WTC11 (cell line): ENCODE measurements at regions not wholly inside any gene's neighbourhood (a gene's known extent, or its start where the extent isn't known, plus 50 kb on each side); places are given as distances from the start of the nearest gene placed in this dataset.

ENCODE experiments used
- ARID4B ChIP-seq: sonication (generic); formaldehyde crosslinking; IDR thresholded peaks from 2 replicates; pipeline ENCODE4 v1.8.0; 2023; ENCODE audit warnings: missing genetic modification reagents, mild to moderate bottlenecking, borderline replicate concordance
- ATF6 ChIP-seq: sonication (generic); formaldehyde crosslinking; IDR thresholded peaks from 2 replicates; pipeline ENCODE4 v1.8.1; 2023; ENCODE audit warnings: mild to moderate bottlenecking, missing genetic modification reagents
- CREB1 ChIP-seq: sonication (generic); formaldehyde crosslinking; IDR thresholded peaks from 2 replicates; pipeline ENCODE4 v1.8.0; 2023; ENCODE audit warnings: mild to moderate bottlenecking, missing genetic modification reagents
- CTCF ChIP-seq: fragments of 200-600 bp; IDR thresholded peaks from 2 replicates; pipeline ENCODE4 v1.8.0; 2022; ENCODE audit warnings: antibody characterized with exemption
- E2F1 ChIP-seq: sonication (generic); formaldehyde crosslinking; IDR thresholded peaks from 2 replicates; pipeline ENCODE4 v1.8.0; 2022; ENCODE audit warnings: mild to moderate bottlenecking, missing genetic modification reagents
- E2F4 ChIP-seq: sonication (generic); formaldehyde crosslinking; IDR thresholded peaks from 2 replicates; pipeline ENCODE4 v1.8.1; 2022; ENCODE audit warnings: low read depth, mild to moderate bottlenecking, moderate library complexity, missing genetic modification reagents, borderline replicate concordance
- E2F5 ChIP-seq: sonication (generic); formaldehyde crosslinking; IDR thresholded peaks from 2 replicates; pipeline ENCODE4 v1.8.1; 2022; ENCODE audit warnings: mild to moderate bottlenecking, moderate library complexity, missing genetic modification reagents
- IRF1 ChIP-seq: sonication (generic); formaldehyde crosslinking; IDR thresholded peaks from 2 replicates; pipeline ENCODE4 v1.8.0; 2023; ENCODE audit warnings: missing genetic modification reagents
- MYBL2 ChIP-seq: sonication (generic); formaldehyde crosslinking; IDR thresholded peaks from 2 replicates; pipeline ENCODE4 v1.8.1; 2023; ENCODE audit warnings: mild to moderate bottlenecking, moderate library complexity, missing genetic modification reagents
- NFATC4 ChIP-seq: fragments of 250-450 bp; sonication (Bioruptor Pico); IDR thresholded peaks from 2 replicates; pipeline ENCODE4 v1.9.0; 2021; ENCODE audit warnings: mild to moderate bottlenecking
- NFYB ChIP-seq: sonication (generic); formaldehyde crosslinking; conservative IDR thresholded peaks from 2 replicates; pipeline ENCODE4 v1.8.0; 2022; ENCODE audit warnings: low read depth, missing genetic modification reagents
- NR2C2 ChIP-seq: sonication (generic); formaldehyde crosslinking; IDR thresholded peaks from 2 replicates; pipeline ENCODE4 v1.8.0; 2022; ENCODE audit warnings: mild to moderate bottlenecking, missing genetic modification reagents
- ZNF219 ChIP-seq: sonication (generic); formaldehyde crosslinking; IDR thresholded peaks from 2 replicates; pipeline ENCODE4 v1.8.0; 2023; ENCODE audit warnings: missing genetic modification reagents, mild to moderate bottlenecking, borderline replicate concordance

- TF ChIP-seq CTCF (no peak), NFYB (CRISPR knock-in tag) (no peak), NFATC4 (CRISPR knock-in tag) (no peak), E2F5 (CRISPR knock-in tag) (no peak), E2F1 (no peak), MYBL2 (no peak), IRF1 (CRISPR knock-in tag) (no peak), ARID4B (CRISPR knock-in tag) (no peak), ZNF219 (no peak), E2F4 (CRISPR knock-in tag) (no peak), ATF6 (CRISPR knock-in tag) (no peak), CREB1 (CRISPR knock-in tag) (no peak), NR2C2 (CRISPR knock-in tag) (no peak)
These were observed 86.7 kb upstream of the ZRANB2 start for GRCh38 chr1:71167505-71167904.
